H9 (cell line): ENCODE measurements at regions not wholly inside any gene's neighbourhood (a gene's known extent, or its start where the extent isn't known, plus 50 kb on each side); places are given as distances from the start of the nearest gene placed in this dataset.

Experiments
- DNase-seq: peaks from one replicate; pipeline ENCODE4 v3.0.0-alpha.2; 2017
- H2AFZ ChIP-seq: one replicate; pipeline ENCODE4 v1.6.1; 2013; ENCODE audit warnings: mild to moderate bottlenecking, low read length, control low read depth, moderate library complexity
- H2AK5ac ChIP-seq: 2 replicates; pipeline ENCODE4 v1.6.1; 2013; ENCODE audit warnings: low read length, control low read depth, mixed read lengths; ENCODE audit not compliant: insufficient read length
- H2BK120ac ChIP-seq: one replicate; pipeline ENCODE4 v1.6.1; 2013; ENCODE audit warnings: low read depth, mild to moderate bottlenecking, low read length, control low read depth, inconsistent platforms; ENCODE audit not compliant: poor library complexity, severe bottlenecking
- H2BK12ac ChIP-seq: 2 replicates; pipeline ENCODE4 v1.6.1; 2013; ENCODE audit warnings: low read length, control low read depth, mixed read lengths, low read depth; ENCODE audit not compliant: insufficient read length
- H2BK15ac ChIP-seq: 2 replicates; pipeline ENCODE4 v1.6.1; 2013; ENCODE audit warnings: low read depth, low read length, control low read depth
- H2BK20ac ChIP-seq: one replicate; pipeline ENCODE4 v1.6.1; 2013; ENCODE audit warnings: low read depth, mild to moderate bottlenecking, low read length, control low read depth, inconsistent platforms; ENCODE audit not compliant: poor library complexity, severe bottlenecking
- H2BK5ac ChIP-seq: 2 replicates; pipeline ENCODE4 v1.6.1; 2013; ENCODE audit warnings: low read length, control low read depth, mixed read lengths; ENCODE audit not compliant: insufficient read length
- H3K14ac ChIP-seq: 2 replicates; pipeline ENCODE4 v1.6.1; 2013; ENCODE audit warnings: low read length, control low read depth; ENCODE audit not compliant: insufficient read depth
- H3K18ac ChIP-seq: 2 replicates; pipeline ENCODE4 v1.6.1; 2013; ENCODE audit warnings: low read depth, mild to moderate bottlenecking, mixed read lengths, low read length, control low read depth; ENCODE audit not compliant: insufficient read length
- H3K23ac ChIP-seq: 2 replicates; pipeline ENCODE4 v1.6.1; 2013; ENCODE audit warnings: low read length, control low read depth, mixed read lengths, low read depth; ENCODE audit not compliant: insufficient read length
- H3K23me2 ChIP-seq: 2 replicates; pipeline ENCODE4 v1.6.1; 2013; ENCODE audit warnings: low read depth, mild to moderate bottlenecking, mixed read lengths, low read length, control low read depth; ENCODE audit not compliant: insufficient read length, poor library complexity, severe bottlenecking
- H3K27ac ChIP-seq: 2 replicates; pipeline ENCODE4 v1.5.1; 2013; ENCODE audit warnings: low read length, control low read depth, mixed read lengths, low read depth; ENCODE audit not compliant: insufficient read length
- H3K27me3 ChIP-seq: 2 replicates; pipeline ENCODE4 v1.6.1; 2013; ENCODE audit warnings: low read length, control low read depth, inconsistent platforms; ENCODE audit not compliant: insufficient read depth
- H3K4ac ChIP-seq: 2 replicates; pipeline ENCODE4 v1.6.1; 2013; ENCODE audit warnings: low read depth, mild to moderate bottlenecking, control low read depth, inconsistent platforms, low read length, moderate library complexity
- H3K4me1 ChIP-seq: 2 replicates; pipeline ENCODE4 v1.6.1; 2013; ENCODE audit warnings: low read length, control low read depth, inconsistent platforms; ENCODE audit not compliant: insufficient read depth
- H3K4me2 ChIP-seq: 2 replicates; pipeline ENCODE4 v1.6.1; 2013; ENCODE audit warnings: low read length, control low read depth, mixed read lengths; ENCODE audit not compliant: insufficient read length, insufficient read depth
- H3K56ac ChIP-seq: 2 replicates; pipeline ENCODE4 v1.6.1; 2013; ENCODE audit warnings: low read depth, mild to moderate bottlenecking, mixed read lengths, low read length, control low read depth; ENCODE audit not compliant: insufficient read length
- H3K79me1 ChIP-seq: 2 replicates; pipeline ENCODE4 v1.6.1; 2013; ENCODE audit warnings: low read depth, mild to moderate bottlenecking, moderate library complexity, low read length, control low read depth, inconsistent platforms; ENCODE audit not compliant: insufficient read depth, poor library complexity, severe bottlenecking
- H3K79me2 ChIP-seq: 2 replicates; pipeline ENCODE4 v1.6.1; 2013; ENCODE audit warnings: low read length, control low read depth, inconsistent platforms; ENCODE audit not compliant: insufficient read depth
- H3K9ac ChIP-seq: 2 replicates; pipeline ENCODE4 v1.6.1; 2013; ENCODE audit warnings: low read length, control low read depth, mixed read lengths; ENCODE audit not compliant: insufficient read length; ENCODE audit errors: extremely low read depth
- H3K9me3 ChIP-seq: one replicate; pipeline ENCODE4 v1.6.1; 2013; ENCODE audit warnings: low read depth, low read length, inconsistent platforms; ENCODE audit not compliant: control insufficient read depth
- H3T11ph ChIP-seq: one replicate; pipeline ENCODE4 v1.6.1; 2013; ENCODE audit warnings: mild to moderate bottlenecking, low read length, control low read depth, inconsistent platforms
- H4K20me1 ChIP-seq: one replicate; pipeline ENCODE4 v1.6.1; 2013; ENCODE audit not compliant: control insufficient read depth, insufficient read length, insufficient read depth
- H4K5ac ChIP-seq: 2 replicates; pipeline ENCODE4 v1.6.1; 2013; ENCODE audit warnings: low read depth, mild to moderate bottlenecking, mixed read lengths, low read length, control low read depth; ENCODE audit not compliant: insufficient read length
- H4K8ac ChIP-seq: replicated peaks from 2 replicates; pipeline ENCODE4 v1.6.1; 2013; ENCODE audit warnings: low read length, control low read depth, mixed read lengths, low read depth; ENCODE audit not compliant: insufficient read length
- H4K91ac ChIP-seq: 2 replicates; pipeline ENCODE4 v1.6.1; 2013; ENCODE audit warnings: low read depth, mild to moderate bottlenecking, moderate library complexity, mixed read lengths, low read length, control low read depth; ENCODE audit not compliant: insufficient read length
- H3K27ac Mint-ChIP-seq, 3 experiments: 2 replicates in 2 of 3; 3 replicates in 1 of 3; pipeline ENCODE4 v1.8.0; 2020 to 2021; ENCODE audit warnings: mixed read lengths in 3 of 3, mild to moderate bottlenecking in 1 of 3, moderate library complexity in 1 of 3
- H3K27me3 Mint-ChIP-seq: 2 replicates; pipeline ENCODE4 v1.8.0; 2021; ENCODE audit warnings: low read depth, mild to moderate bottlenecking, moderate library complexity, mixed read lengths
- H3K36me3 Mint-ChIP-seq, 3 experiments: 2 replicates in 2 of 3; 3 replicates in 1 of 3; pipeline ENCODE4 v1.8.0; 2020 to 2021; ENCODE audit warnings: low read depth in 3 of 3, mixed read lengths in 3 of 3; ENCODE audit not compliant: insufficient read depth in 1 of 3
- H3K4me1 Mint-ChIP-seq, 2 experiments: 2 replicates each; pipeline ENCODE4 v1.8.0; 2020; ENCODE audit warnings: mixed read lengths in 2 of 2
- H3K4me3 Mint-ChIP-seq, 2 experiments: 2 replicates in 1 of 2; 3 replicates in 1 of 2; pipeline ENCODE4 v1.8.0; 2020 to 2021; ENCODE audit warnings: mild to moderate bottlenecking in 2 of 2, mixed read lengths in 2 of 2, moderate library complexity in 1 of 2
- H3K9me3 Mint-ChIP-seq, 2 experiments: 2 replicates in 1 of 2; 3 replicates in 1 of 2; pipeline ENCODE4 v1.8.0; 2020; ENCODE audit warnings: mild to moderate bottlenecking in 2 of 2, mixed read lengths in 2 of 2, moderate library complexity in 1 of 2
- WGBS: extraction: QIAGEN DNeasy Blood & Tissue Kit; methylation state at CpG from one replicate; pipeline ENCODE4 v1.1.7; 2013; ENCODE audit warnings: missing lambda C conversion rate, low lambda C conversion rate, mixed read lengths; ENCODE audit not compliant: insufficient read length; ENCODE audit errors: extremely low coverage; 5-methylcytosine and 5-hydroxymethylcytosine counted together
- TF ChIP-seq, protein P1 (sequence below): fragments of 200-600 bp; sonication (generic); conservative IDR thresholded peaks from 3 replicates; pipeline ENCODE4 v1.8.0; 2021; ENCODE audit warnings: antibody characterized with exemption, mild to moderate bottlenecking

DNA sequence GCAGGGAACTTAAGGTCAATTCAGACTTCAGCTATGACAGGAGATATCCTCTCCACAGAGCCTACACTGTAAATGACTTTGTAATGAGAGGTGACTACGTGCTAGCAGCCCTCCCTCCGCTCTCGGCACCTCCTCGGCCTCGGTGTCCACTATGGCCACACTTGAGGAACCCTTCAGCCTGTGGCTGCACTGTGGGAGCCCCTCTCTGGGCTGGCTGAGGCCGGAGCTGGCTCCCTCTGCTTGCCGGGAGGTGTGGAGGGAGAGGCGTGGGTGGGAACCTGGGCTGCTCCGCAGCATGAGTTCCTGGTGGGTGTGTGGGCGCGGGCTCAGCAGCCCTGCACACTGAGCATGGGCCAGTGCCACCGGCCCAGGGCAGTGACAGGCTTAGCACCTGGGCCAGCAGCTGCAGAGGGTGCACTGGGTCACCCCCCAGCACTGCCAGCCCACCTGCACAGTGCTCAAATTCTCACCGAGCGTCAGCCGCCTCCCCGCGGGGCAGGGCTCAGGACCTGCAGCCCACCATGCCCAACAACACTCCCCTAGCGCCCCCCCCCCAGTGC is 137.6 kb upstream of the SPACA7 start:
- Histone ChIP-seq H2BK15ac (no peak overlapping the region), H2BK12ac (no peak overlapping the region), H2BK5ac (no peak overlapping the region), H3K23me2 (no peaks in the 10 kb centered on the region), H4K8ac (no peak overlapping the region), H3K14ac (no peak overlapping the region), H2BK120ac (no peak overlapping the region), H2AFZ (no peak overlapping the region), H4K91ac (no peak overlapping the region), H2BK20ac (no peak overlapping the region), H3K4me2 (no peak overlapping the region), H3K79me1 (no peaks in the 10 kb centered on the region), H3K18ac (no peak overlapping the region), H3K9me3 (no peaks in the 10 kb centered on the region), H3K79me2 (no peaks in the 10 kb centered on the region), H3K27me3 (no peaks in the 10 kb centered on the region), H3K4ac (no peak overlapping the region), H4K20me1 (no peaks in the 10 kb centered on the region), H4K5ac (no peak overlapping the region), H3K27ac (no peak overlapping the region), H3K56ac (no peak overlapping the region), H3K23ac (no peak overlapping the region), H3K4me1 (no peaks in the 10 kb centered on the region), H3T11ph (no peak overlapping the region), H3K9ac (no peak overlapping the region), H2AK5ac (no peak overlapping the region)
- DNase-seq: no peak
- TF ChIP-seq, protein P1, sequence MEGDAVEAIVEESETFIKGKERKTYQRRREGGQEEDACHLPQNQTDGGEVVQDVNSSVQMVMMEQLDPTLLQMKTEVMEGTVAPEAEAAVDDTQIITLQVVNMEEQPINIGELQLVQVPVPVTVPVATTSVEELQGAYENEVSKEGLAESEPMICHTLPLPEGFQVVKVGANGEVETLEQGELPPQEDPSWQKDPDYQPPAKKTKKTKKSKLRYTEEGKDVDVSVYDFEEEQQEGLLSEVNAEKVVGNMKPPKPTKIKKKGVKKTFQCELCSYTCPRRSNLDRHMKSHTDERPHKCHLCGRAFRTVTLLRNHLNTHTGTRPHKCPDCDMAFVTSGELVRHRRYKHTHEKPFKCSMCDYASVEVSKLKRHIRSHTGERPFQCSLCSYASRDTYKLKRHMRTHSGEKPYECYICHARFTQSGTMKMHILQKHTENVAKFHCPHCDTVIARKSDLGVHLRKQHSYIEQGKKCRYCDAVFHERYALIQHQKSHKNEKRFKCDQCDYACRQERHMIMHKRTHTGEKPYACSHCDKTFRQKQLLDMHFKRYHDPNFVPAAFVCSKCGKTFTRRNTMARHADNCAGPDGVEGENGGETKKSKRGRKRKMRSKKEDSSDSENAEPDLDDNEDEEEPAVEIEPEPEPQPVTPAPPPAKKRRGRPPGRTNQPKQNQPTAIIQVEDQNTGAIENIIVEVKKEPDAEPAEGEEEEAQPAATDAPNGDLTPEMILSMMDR: no peak
- no peak overlapping the region; a peak in 1 of 7 replicates for H3K27ac Mint-ChIP-seq
- no CpG with 5 or more reads among the region's 18 CpGs for WGBS
- peaks cover 44% of the 10 kb centered on the region for H3K27me3 Mint-ChIP-seq
- peaks cover 15 to 24% of the 10 kb centered on the region in 2 experiments for H3K9me3 Mint-ChIP-seq
- no peak overlapping the region for H3K4me3 Mint-ChIP-seq
- H3K4me1 Mint-ChIP-seq: no peaks in the 10 kb centered on the region
- H3K36me3 Mint-ChIP-seq: peaks cover 3 to 9% (median 3%) of the 10 kb centered on the region in 3 experiments; a peak in 6 of 7 replicates
